ENCODE measurements at regions not wholly inside any gene's neighbourhood (a gene's known extent, or its start where the extent isn't known, plus 50 kb on each side); places are given as distances from the start of the nearest gene placed in this dataset.

DNA sequence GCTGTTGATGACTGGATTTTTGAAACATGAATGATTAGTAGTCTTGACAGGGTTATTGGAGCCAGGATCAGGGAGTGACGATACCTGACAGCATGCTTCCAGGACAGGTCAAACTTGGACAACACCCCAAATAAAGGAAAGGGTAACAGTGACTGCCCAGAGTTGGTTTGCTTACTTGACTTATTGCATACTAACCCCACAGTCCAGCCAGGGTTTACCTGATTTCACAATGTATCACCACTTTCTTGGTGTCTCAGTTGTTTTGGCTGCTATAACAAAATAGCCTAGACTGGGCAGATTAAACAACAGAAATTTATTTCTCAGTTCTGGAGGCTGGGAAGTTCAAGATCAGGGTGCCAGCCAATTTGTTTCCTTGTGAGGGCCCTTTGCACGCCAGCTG lies 301.0 kb upstream of the VLDLR start:
- Mint-ChIP-seq H3K9me3 (peaks cover 2 to 10% (median 2%) of the 10 kb centered on the region in 3 donors), H3K4me3 (no peak overlapping the region), H3K4me1 (no peaks in the 10 kb centered on the region), H3K27me3 (peaks cover 9 to 11% of the 10 kb centered on the region in 2 donors), H3K36me3 (no peaks in the 10 kb centered on the region), H3K27ac (no peak overlapping the region)
- ATAC-seq (replicated peaks in 1 of 4) (no peak), DNase-seq (no peak)
- 100% methylated on average over 2 of the region's 2 CpGs for WGBS (ENCODE audit: insufficient coverage)
- POLR2A ChIA-PET, result no interaction called here
- Histone ChIP-seq H3K4me1 (ENCODE audit: control insufficient read depth in 1 of 2, extremely low read depth in 1 of 2, insufficient read depth in 2 of 2, low read length in 2 of 2) (no peaks in the 10 kb centered on the region), H3K27ac (ENCODE audit: low read length) (no peak overlapping the region), H3K27me3 (replicated peaks in 1 of 2; ENCODE audit: control insufficient read depth in 2 of 2, extremely low read depth in 1 of 2, insufficient read depth in 2 of 2, low read length in 1 of 2) (peaks cover 0 to 3% of the 10 kb centered on the region in 2 experiments), H3K9me3 (no peaks in the 10 kb centered on the region), H3K36me3 (ENCODE audit: control insufficient read depth in 2 of 2, extremely low read depth in 1 of 2, insufficient read depth in 1 of 2, low read length in 1 of 2) (no peaks in the 10 kb centered on the region), H3K4me3 (ENCODE audit: control insufficient read depth in 1 of 2, extremely low read depth in 1 of 2, low read length in 1 of 2) (no peak overlapping the region)
- CTCF ChIA-PET, result no interaction called here

DNA sequence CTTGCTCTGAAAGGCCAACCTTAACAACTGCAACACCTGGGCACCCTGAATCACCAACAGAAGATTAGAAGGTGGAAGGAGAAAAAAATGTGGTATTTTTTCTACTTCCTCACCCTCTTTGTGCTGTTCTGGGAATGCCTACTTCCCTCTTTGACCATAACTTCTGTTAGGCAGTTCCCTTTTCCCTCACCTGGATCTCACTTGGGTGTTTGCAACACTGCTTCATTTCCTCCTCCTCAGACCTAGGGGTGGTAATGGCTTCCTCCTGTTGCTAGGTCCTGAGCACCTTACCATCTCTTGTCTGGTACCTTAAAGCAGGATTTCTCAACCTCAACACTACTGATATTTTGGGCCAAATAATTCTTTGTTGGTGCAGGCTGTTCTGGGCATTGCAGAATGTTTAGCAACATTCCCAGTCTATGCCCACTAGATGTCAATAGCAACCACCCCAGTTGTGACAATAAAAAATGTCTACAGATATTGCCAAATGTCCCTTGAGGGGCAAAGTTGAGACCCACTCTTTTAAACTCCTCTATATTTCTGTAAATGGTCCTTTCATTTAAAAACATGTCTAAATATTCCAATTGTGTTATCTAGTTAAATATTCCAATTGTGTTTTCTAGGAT lies 300.0 kb upstream of the VLDLR start:
- CTCF ChIA-PET, result no interaction called here
- Histone ChIP-seq H3K36me3 (ENCODE audit: control insufficient read depth in 2 of 2, extremely low read depth in 1 of 2, insufficient read depth in 1 of 2, low read length in 1 of 2) (no peaks in the 10 kb centered on the region), H3K27ac (ENCODE audit: low read length) (no peak overlapping the region), H3K4me1 (ENCODE audit: control insufficient read depth in 1 of 2, extremely low read depth in 1 of 2, insufficient read depth in 2 of 2, low read length in 2 of 2) (no peaks in the 10 kb centered on the region), H3K4me3 (ENCODE audit: control insufficient read depth in 1 of 2, extremely low read depth in 1 of 2, low read length in 1 of 2) (no peak overlapping the region), H3K27me3 (replicated peaks in 1 of 2; ENCODE audit: control insufficient read depth in 2 of 2, extremely low read depth in 1 of 2, insufficient read depth in 2 of 2, low read length in 1 of 2) (peaks cover 0 to 1% of the 10 kb centered on the region in 2 experiments), H3K9me3 (no peaks in the 10 kb centered on the region)
- peaks cover 0 to 7% (median 0%) of the 10 kb centered on the region in 3 donors for H3K9me3 Mint-ChIP-seq
- DNase-seq (no peak), ATAC-seq (replicated peaks in 1 of 4) (no peak)
- H3K36me3 Mint-ChIP-seq, result no peaks in the 10 kb centered on the region
- H3K27ac Mint-ChIP-seq, result no peak overlapping the region
- no peaks in the 10 kb centered on the region for H3K4me1 Mint-ChIP-seq
- POLR2A ChIA-PET, result no interaction called here
- peaks cover 5 to 8% of the 10 kb centered on the region in 2 donors for H3K27me3 Mint-ChIP-seq
- H3K4me3 Mint-ChIP-seq, result no peak overlapping the region

DNA sequence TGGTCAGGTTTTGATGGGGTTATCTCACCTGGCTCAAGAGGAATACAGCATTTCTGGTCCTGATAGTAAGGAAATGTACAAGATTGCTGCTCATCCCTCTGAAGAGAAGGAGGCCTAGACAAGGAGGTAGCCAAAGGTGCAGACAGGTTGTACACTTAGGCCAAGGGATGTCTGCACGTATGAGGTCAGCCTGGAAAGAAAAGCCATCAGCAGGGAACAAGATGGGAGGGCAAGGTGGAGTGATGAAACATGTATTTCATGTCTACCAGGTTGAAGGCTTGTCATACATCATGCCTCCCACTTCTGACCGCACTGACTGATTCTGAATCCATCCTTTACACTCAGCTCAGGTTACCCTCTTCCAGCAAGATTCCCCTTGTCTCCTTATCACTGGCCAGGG lies 296.8 kb upstream of the VLDLR start:
- H3K27ac Mint-ChIP-seq, result no peak overlapping the region
- no peak overlapping the region for H3K4me3 Mint-ChIP-seq
- H3K4me1 ChIP-seq (ENCODE audit: control insufficient read depth in 1 of 2, extremely low read depth in 1 of 2, insufficient read depth in 2 of 2, low read length in 2 of 2), result no peaks in the 10 kb centered on the region
- H3K27ac ChIP-seq (ENCODE audit: low read length), result no peak overlapping the region
- peaks cover 3 to 5% of the 10 kb centered on the region in 2 donors for H3K27me3 Mint-ChIP-seq
- no peak overlapping the region for H3K4me3 ChIP-seq (ENCODE audit: control insufficient read depth in 1 of 2, extremely low read depth in 1 of 2, low read length in 1 of 2)
- no peaks in the 10 kb centered on the region for H3K27me3 ChIP-seq (replicated peaks in 1 of 2; ENCODE audit: control insufficient read depth in 2 of 2, extremely low read depth in 1 of 2, insufficient read depth in 2 of 2, low read length in 1 of 2)
- ATAC-seq (replicated peaks in 1 of 4) (no peak), DNase-seq (no peak)
- no peaks in the 10 kb centered on the region for H3K36me3 Mint-ChIP-seq
- H3K9me3 ChIP-seq, result no peaks in the 10 kb centered on the region
- H3K36me3 ChIP-seq (ENCODE audit: control insufficient read depth in 2 of 2, extremely low read depth in 1 of 2, insufficient read depth in 1 of 2, low read length in 1 of 2), result no peaks in the 10 kb centered on the region
- H3K9me3 Mint-ChIP-seq, result no peaks in the 10 kb centered on the region
- ChIA-PET CTCF (no interaction called here), POLR2A (no interaction called here)
- WGBS (ENCODE audit: insufficient coverage), result 83% methylated on average over 1 of the region's 2 CpGs
- H3K4me1 Mint-ChIP-seq, result no peaks in the 10 kb centered on the region

DNA sequence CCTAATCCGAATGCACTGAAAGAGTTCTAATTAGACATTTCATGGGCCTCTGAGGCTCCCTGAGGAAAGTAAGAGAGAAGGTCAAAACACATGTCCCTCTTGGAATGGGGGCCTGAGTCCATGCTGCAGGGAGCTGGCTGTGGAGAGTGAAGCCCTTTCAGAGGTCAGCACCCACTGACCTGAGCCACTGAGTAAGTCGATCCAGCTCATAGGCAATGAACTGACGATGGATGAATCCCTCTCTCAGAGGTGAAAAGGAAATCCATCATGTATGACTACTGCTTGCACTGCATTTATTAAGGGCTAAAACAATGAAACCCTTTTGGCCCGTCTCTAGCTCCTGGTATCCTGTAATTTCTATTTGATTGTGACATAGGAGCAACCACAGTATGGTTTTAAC lies 288.9 kb upstream of the VLDLR start:
- Histone ChIP-seq H3K27me3 (replicated peaks in 1 of 2; ENCODE audit: control insufficient read depth in 2 of 2, extremely low read depth in 1 of 2, insufficient read depth in 2 of 2, low read length in 1 of 2) (peaks cover 0 to 4% of the 10 kb centered on the region in 2 experiments), H3K4me1 (ENCODE audit: control insufficient read depth in 1 of 2, extremely low read depth in 1 of 2, insufficient read depth in 2 of 2, low read length in 2 of 2) (no peaks in the 10 kb centered on the region), H3K36me3 (ENCODE audit: control insufficient read depth in 2 of 2, extremely low read depth in 1 of 2, insufficient read depth in 1 of 2, low read length in 1 of 2) (no peaks in the 10 kb centered on the region), H3K27ac (ENCODE audit: low read length) (no peak overlapping the region), H3K9me3 (no peaks in the 10 kb centered on the region), H3K4me3 (ENCODE audit: control insufficient read depth in 1 of 2, extremely low read depth in 1 of 2, low read length in 1 of 2) (no peak overlapping the region)
- POLR2A ChIA-PET, result interaction anchor here in 1 of 2 donors (0.6 kb wide), 1 partner anchor 1463 kb away, joined by 3 read pairs; no protein-coding TSS in a partner anchor
- peaks cover 0 to 4% (median 0%) of the 10 kb centered on the region in 3 donors for H3K9me3 Mint-ChIP-seq
- peaks cover 10 to 16% of the 10 kb centered on the region in 2 donors for H3K27me3 Mint-ChIP-seq
- no peaks in the 10 kb centered on the region for H3K36me3 Mint-ChIP-seq
- no peak overlapping the region for H3K4me3 Mint-ChIP-seq
- ATAC-seq (replicated peaks in 1 of 4) (no peak), DNase-seq (no peak)
- no peak overlapping the region for H3K27ac Mint-ChIP-seq
- CTCF ChIA-PET, result no interaction called here
- WGBS (ENCODE audit: insufficient coverage), result 75% methylated on average over 2 of the region's 4 CpGs
- H3K4me1 Mint-ChIP-seq, result no peaks in the 10 kb centered on the region

DNA sequence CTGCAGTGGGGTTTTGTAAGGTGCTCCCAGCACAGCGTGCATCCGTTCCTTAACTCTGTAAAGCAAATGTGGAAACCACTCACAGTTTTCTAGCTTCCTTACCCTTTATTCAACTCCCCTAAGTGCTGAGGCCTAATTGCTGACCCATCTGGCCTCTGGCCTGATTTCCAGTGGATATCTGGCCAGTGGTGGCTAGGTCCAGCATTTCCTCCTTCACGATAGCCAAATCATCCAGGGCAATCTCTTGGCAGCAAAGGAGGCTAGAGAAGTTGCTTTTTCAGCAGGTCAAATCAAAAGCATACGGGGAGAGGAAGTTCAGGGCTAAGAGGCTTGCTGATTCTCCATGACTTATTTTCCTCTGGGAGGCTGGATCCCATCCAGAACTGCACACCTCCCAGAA lies 286.3 kb upstream of the VLDLR start:
- ChIA-PET CTCF (interaction anchor here in 1 of 2 donors (0.6 kb wide), 1 partner anchor 1744 kb away, joined by 4 read pairs; no protein-coding TSS in a partner anchor), POLR2A (no interaction called here)
- DNase-seq, result no peak
- no peak for ATAC-seq (replicated peaks in 1 of 4)
- H3K4me1 ChIP-seq (ENCODE audit: control insufficient read depth in 1 of 2, extremely low read depth in 1 of 2, insufficient read depth in 2 of 2, low read length in 2 of 2), result no peaks in the 10 kb centered on the region
- Mint-ChIP-seq H3K27ac (no peak overlapping the region), H3K9me3 (peaks cover 0 to 4% (median 0%) of the 10 kb centered on the region in 3 donors), H3K36me3 (no peaks in the 10 kb centered on the region), H3K4me3 (no peak overlapping the region), H3K27me3 (peaks cover 7 to 12% of the 10 kb centered on the region in 2 donors), H3K4me1 (no peaks in the 10 kb centered on the region)
- H3K36me3 ChIP-seq (ENCODE audit: control insufficient read depth in 2 of 2, extremely low read depth in 1 of 2, insufficient read depth in 1 of 2, low read length in 1 of 2), result no peaks in the 10 kb centered on the region
- H3K27ac ChIP-seq (ENCODE audit: low read length), result no peak overlapping the region
- H3K9me3 ChIP-seq, result no peaks in the 10 kb centered on the region
- 70% methylated on average over 1 of the region's 4 CpGs for WGBS (ENCODE audit: insufficient coverage)
- no peak overlapping the region for H3K4me3 ChIP-seq (ENCODE audit: control insufficient read depth in 1 of 2, extremely low read depth in 1 of 2, low read length in 1 of 2)
- peaks cover 0 to 4% of the 10 kb centered on the region in 2 experiments for H3K27me3 ChIP-seq (replicated peaks in 1 of 2; ENCODE audit: control insufficient read depth in 2 of 2, extremely low read depth in 1 of 2, insufficient read depth in 2 of 2, low read length in 1 of 2)

DNA sequence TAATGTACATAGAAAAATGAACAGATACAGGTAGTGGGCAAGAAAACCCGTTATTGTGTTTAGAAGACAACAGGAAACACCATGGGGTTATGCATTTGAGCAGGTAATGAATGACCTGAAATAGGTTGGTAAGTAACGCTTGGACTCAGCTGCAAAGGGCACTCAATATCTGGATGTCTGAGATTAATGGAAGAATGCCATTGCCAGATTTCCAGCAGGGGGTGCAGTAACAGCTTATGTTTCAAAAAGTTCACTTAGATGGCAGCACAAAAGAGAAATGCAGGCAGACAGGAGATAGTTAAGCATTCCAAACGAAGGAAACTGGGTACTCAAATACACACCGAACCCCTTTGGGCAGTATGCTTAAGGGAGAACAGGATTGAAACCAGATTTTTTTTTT lies 285.5 kb upstream of the VLDLR start:
- Mint-ChIP-seq H3K4me1 (no peaks in the 10 kb centered on the region), H3K4me3 (no peak overlapping the region), H3K9me3 (no peaks in the 10 kb centered on the region), H3K27ac (no peak overlapping the region), H3K27me3 (peaks cover 7% of the 10 kb centered on the region in 2 donors), H3K36me3 (no peaks in the 10 kb centered on the region)
- ChIA-PET POLR2A (no interaction called here), CTCF (no interaction called here)
- Histone ChIP-seq H3K4me1 (ENCODE audit: control insufficient read depth in 1 of 2, extremely low read depth in 1 of 2, insufficient read depth in 2 of 2, low read length in 2 of 2) (no peaks in the 10 kb centered on the region), H3K9me3 (no peaks in the 10 kb centered on the region), H3K27ac (ENCODE audit: low read length) (no peak overlapping the region), H3K27me3 (replicated peaks in 1 of 2; ENCODE audit: control insufficient read depth in 2 of 2, extremely low read depth in 1 of 2, insufficient read depth in 2 of 2, low read length in 1 of 2) (peaks cover 0 to 4% of the 10 kb centered on the region in 2 experiments), H3K4me3 (ENCODE audit: control insufficient read depth in 1 of 2, extremely low read depth in 1 of 2, low read length in 1 of 2) (no peak overlapping the region), H3K36me3 (ENCODE audit: control insufficient read depth in 2 of 2, extremely low read depth in 1 of 2, insufficient read depth in 1 of 2, low read length in 1 of 2) (no peaks in the 10 kb centered on the region)
- DNase-seq (no peak), ATAC-seq (replicated peaks in 1 of 4) (no peak)
- WGBS (ENCODE audit: insufficient coverage), result 73% methylated on average over 4 of the region's 4 CpGs

DNA sequence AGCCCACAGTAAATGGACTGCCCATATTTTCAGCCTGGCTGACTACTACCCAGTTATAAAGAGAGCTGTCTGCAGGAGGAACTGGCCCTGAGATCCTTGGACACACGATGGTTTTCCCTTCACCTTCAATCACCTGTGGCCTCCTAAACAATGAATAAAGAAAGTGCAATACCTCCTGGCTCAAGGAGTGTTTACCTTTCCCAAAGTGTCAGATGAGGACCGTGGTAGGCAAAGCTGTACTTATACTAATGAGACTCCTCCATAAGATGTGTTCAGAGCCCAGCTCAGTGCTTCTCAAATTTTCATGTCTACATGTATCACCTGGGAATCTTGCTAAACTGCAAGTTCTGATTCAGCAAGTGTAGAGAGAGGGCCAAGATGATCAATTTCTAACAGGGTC lies 284.5 kb upstream of the VLDLR start:
- H3K27ac Mint-ChIP-seq, result no peak overlapping the region
- H3K27me3 Mint-ChIP-seq, result peaks cover 7% of the 10 kb centered on the region in 2 donors
- no peak overlapping the region for H3K27ac ChIP-seq (ENCODE audit: low read length)
- H3K27me3 ChIP-seq (replicated peaks in 1 of 2; ENCODE audit: control insufficient read depth in 2 of 2, extremely low read depth in 1 of 2, insufficient read depth in 2 of 2, low read length in 1 of 2), result peaks cover 0 to 4% of the 10 kb centered on the region in 2 experiments
- ChIA-PET POLR2A (no interaction called here), CTCF (no interaction called here)
- no peaks in the 10 kb centered on the region for H3K9me3 Mint-ChIP-seq
- DNase-seq (no peak), ATAC-seq (replicated peaks in 1 of 4) (no peak)
- no peak overlapping the region for H3K4me3 Mint-ChIP-seq
- WGBS (ENCODE audit: insufficient coverage), result 22% methylated on average over 1 of the region's 2 CpGs
- no peaks in the 10 kb centered on the region for H3K4me1 ChIP-seq (ENCODE audit: control insufficient read depth in 1 of 2, extremely low read depth in 1 of 2, insufficient read depth in 2 of 2, low read length in 2 of 2)
- no peak overlapping the region for H3K4me3 ChIP-seq (ENCODE audit: control insufficient read depth in 1 of 2, extremely low read depth in 1 of 2, low read length in 1 of 2)
- no peaks in the 10 kb centered on the region for H3K36me3 ChIP-seq (ENCODE audit: control insufficient read depth in 2 of 2, extremely low read depth in 1 of 2, insufficient read depth in 1 of 2, low read length in 1 of 2)
- H3K4me1 Mint-ChIP-seq, result no peaks in the 10 kb centered on the region
- no peaks in the 10 kb centered on the region for H3K9me3 ChIP-seq
- H3K36me3 Mint-ChIP-seq, result no peaks in the 10 kb centered on the region
